22Rv1 (cell line): ENCODE measurements at regions not wholly inside any gene's neighbourhood (a gene's known extent, or its start where the extent isn't known, plus 50 kb on each side); places are given as distances from the start of the nearest gene placed in this dataset.

Experiments
- ZFX ChIP-seq: fragments of 450-650 bp; IDR thresholded peaks from 2 replicates; pipeline ENCODE4 v1.6.1; 2017; ENCODE audit warnings: antibody characterized with exemption, borderline replicate concordance
- TF ChIP-seq, protein P1 (sequence below): fragments of 450-650 bp; IDR thresholded peaks from 2 replicates; pipeline ENCODE4 v1.5.1; 2017; ENCODE audit warnings: mild to moderate bottlenecking

- TF ChIP-seq, protein P1, sequence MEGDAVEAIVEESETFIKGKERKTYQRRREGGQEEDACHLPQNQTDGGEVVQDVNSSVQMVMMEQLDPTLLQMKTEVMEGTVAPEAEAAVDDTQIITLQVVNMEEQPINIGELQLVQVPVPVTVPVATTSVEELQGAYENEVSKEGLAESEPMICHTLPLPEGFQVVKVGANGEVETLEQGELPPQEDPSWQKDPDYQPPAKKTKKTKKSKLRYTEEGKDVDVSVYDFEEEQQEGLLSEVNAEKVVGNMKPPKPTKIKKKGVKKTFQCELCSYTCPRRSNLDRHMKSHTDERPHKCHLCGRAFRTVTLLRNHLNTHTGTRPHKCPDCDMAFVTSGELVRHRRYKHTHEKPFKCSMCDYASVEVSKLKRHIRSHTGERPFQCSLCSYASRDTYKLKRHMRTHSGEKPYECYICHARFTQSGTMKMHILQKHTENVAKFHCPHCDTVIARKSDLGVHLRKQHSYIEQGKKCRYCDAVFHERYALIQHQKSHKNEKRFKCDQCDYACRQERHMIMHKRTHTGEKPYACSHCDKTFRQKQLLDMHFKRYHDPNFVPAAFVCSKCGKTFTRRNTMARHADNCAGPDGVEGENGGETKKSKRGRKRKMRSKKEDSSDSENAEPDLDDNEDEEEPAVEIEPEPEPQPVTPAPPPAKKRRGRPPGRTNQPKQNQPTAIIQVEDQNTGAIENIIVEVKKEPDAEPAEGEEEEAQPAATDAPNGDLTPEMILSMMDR = no peak
- no peak for TF ChIP-seq ZFX
Measured at GRCh38 chrX:131955099-131955777, 67.9 kb upstream of the STK26 start.
